ENCODE measurements at regions not wholly inside any gene's neighbourhood (a gene's known extent, or its start where the extent isn't known, plus 50 kb on each side); places are given as distances from the start of the nearest gene placed in this dataset.
"Not testable (repeated sequence)": the region's sequence is repeated elsewhere in the genome, so short reads cannot be mapped to it uniquely, and the experiment has no call there.

DNA sequence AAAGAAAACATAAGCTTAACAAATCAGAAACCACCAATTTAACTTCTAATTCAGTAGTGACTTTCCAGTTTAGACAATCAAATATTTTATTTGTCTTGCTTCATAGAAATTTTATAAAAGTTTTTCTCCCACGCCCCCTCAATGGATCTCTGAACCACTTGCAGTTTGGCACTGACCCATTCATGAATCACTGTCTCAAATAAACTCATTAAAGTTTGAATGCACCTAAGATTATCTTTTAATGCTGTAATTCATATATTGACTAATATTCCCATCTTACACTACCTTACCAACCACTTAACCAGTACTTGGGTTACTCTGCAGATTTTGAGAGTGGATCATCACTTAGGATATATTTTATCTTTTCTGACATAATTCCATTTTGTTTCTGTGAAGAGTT, 880.2 kb downstream of the OTOL1 start:
- no peak for DNase-seq (ENCODE audit: low read depth in 2 of 3, low spot score in 2 of 3)

DNA sequence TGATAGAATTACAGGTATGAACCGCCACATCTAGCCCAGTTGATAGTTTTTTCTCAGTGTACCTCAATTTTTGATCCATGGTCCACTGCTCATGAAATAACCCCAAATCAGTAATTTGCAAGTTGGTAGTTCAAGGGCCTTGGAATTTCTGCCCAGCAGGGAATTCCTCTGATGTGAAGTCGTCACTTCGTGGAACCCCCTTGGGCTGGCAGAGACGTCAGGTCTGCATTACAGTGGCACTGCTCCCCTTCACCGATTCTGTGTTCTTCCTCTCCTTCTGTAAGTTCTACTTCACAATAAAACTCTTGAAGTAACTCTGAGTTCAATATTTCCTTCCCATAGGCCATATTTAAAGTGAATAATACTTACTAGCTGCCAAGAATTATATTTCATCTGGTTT, 881.0 kb downstream of the OTOL1 start:
- DNase-seq (ENCODE audit: low read depth in 2 of 3, low spot score in 2 of 3): no peak

DNA sequence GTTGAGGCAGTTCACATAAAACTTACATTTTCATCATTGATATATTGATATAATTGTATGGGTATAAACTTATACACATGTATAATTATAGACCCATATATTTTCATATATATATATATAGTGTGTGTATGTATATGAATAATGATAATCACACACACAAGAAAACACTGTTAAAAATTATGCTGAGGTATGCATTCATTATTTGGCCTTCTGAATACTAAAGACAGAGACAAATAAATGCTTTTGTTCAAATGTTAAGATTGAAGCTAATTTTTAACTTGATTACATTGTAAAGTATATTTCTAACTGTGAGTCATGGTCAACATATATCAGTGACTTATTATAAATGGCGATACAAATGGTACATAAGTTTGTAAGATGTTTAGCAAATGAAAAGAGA, 888.8 kb downstream of the OTOL1 start:
- no peak for DNase-seq (ENCODE audit: low read depth in 2 of 3, low spot score in 2 of 3)

DNA sequence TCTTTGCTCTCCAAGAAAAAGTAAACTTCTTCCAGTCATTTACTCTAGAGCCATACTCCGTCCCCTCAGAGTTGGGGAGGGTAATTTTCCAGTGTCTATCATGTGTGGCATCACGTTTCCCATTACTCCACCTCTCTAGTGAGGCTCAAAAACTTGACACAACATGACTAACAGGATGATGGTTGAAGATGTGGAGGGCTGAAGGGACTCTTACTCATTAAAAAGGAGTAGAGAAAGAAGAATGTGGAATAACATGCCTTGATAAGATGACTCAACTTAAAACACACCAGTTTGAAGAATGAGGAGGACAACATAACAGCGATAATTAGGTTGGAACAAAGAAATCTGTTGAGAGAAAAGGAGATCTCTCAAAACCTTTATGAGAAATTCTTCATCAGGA, 894.3 kb downstream of the OTOL1 start:
- no peak for DNase-seq (ENCODE audit: low read depth in 2 of 3, low spot score in 2 of 3)

DNA sequence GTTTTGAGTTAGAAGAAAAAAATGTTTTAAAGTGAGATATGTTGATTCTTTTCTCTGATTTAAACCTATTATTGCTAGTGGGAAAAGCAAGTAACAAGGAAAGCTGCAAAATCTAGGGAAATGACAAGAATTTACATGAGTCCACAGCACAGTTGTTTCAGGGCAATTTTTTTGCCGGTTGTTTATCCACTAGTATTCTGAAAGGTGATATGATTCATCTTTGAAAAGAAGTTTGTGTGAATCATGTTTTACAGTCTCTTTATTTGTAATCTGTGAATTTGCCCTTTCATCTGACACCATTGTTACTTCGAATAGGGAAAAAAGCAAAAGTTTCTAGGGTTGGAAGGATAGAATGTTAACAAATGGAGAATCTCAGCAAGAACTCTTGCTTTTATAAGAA, 894.7 kb downstream of the OTOL1 start:
- no peak for DNase-seq (ENCODE audit: low read depth in 2 of 3, low spot score in 2 of 3)

DNA sequence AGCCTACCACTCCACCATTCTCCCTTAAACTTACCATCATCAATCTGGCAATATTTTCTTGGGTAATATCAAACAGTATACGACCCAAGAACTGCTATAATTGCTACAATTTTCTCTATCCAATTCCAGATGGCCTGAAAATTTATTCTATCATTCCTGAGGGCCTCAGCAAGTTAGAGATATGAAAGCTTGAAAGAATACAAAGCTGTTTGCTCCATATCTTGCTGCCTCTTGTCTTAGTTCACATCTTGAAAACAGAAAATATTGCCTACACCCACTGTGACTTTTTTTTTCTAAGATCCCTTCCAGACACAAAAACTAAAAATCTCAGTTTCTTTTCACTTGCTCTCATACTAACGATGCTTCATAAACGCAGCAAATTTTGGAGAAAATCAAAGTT, 898.9 kb downstream of the OTOL1 start:
- DNase-seq (ENCODE audit: low read depth in 2 of 3, low spot score in 2 of 3): no peak

DNA sequence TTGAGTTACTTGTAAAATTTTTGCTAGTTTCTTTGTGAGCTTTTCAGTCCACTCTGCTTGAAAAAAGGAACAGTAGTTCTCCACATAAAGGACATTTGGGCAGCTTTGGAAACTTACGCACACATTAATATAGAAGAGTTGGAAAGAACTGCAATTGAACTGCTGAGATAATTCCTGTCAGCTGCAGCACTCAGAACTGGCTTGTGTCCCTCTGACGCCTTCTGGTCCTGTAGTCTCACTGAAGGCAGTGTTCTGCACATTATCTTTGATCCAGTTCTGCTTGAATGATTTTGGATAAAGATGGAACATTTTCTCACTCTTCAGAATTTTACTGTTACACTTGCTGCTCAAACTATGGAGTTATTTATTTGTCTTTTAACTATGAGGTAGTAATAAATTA, 901.9 kb downstream of the OTOL1 start:
- no peak for DNase-seq (ENCODE audit: low read depth in 2 of 3, low spot score in 2 of 3)

DNA sequence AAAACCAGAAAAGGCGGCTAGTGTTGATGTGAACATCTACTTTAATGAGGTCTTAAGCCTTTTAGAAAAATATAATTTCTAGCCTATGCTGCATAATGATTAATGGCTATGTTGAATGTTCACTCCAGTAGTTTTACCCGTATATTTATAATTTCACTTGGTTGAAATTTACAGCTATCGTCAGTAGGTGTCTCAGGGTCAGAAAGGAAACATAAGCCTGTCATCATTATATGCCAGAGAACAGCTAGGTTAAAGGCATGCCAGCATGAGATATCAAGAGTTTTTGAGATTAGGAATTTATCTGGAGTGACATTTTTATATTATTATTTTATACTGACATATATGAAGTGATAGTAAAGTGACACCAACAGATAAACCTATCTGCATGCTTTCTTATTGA, 904.1 kb downstream of the OTOL1 start:
- DNase-seq (ENCODE audit: low read depth in 2 of 3, low spot score in 2 of 3): no peak

DNA sequence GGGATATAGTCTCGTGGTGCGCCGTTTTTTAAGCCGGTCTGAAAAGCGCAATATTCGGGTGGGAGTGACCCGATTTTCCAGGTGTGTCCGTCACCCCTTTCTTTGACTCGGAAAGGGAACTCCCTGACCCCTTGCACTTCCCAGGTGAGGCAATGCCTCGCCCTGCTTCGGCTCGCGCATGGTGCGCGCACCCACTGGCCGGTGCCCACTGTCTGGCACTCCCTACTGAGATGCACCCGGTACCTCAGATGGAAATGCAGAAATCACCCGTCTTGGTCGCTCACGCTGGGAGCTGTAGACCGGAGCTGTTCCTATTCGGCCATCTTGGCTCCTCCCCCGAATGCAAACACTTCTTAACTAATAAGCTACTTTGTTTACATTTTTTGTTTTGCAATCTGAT, 914.9 kb downstream of the OTOL1 start:
- DNase-seq (ENCODE audit: low read depth in 2 of 3, low spot score in 2 of 3): not testable (repeated sequence)

DNA sequence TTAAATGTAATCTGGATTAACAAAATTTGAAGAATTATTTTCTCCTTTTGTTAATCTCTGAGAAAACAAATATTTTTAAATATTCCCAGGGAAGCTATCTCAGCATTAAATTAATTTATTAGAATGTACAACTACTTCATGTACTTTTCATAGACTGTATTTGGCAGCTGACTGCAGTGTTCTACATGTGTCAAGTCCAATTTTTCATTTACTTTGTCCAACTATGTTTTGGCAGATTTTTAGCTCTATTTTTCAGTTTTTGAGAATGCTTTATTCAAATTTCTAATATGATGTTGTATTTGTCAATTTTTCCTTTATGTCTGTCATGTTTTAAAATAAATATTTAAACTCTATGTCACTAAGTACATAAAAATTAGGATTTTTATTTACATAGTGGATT, 925.1 kb downstream of the OTOL1 start:
- no peak for DNase-seq (ENCODE audit: low read depth in 2 of 3, low spot score in 2 of 3)

DNA sequence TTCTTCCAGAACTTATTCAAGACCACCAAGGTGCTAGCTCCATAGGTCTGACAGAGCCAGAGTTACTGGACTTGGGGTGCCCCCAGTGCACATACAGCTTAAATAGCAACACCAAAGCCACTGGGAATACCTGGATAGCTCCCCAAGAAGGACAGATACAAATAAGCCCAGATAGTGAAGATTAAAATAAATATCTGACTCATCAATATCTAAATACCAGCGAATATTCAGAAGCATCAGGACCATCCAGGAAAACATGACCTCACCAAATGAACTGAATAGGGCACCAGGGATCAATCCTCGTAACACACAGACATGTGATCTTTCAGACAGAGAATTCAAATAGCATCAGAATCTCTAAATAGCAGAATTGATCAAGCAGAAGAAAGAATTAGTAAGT, 931.6 kb downstream of the OTOL1 start:
- no peak for DNase-seq (ENCODE audit: low read depth in 2 of 3, low spot score in 2 of 3)

DNA sequence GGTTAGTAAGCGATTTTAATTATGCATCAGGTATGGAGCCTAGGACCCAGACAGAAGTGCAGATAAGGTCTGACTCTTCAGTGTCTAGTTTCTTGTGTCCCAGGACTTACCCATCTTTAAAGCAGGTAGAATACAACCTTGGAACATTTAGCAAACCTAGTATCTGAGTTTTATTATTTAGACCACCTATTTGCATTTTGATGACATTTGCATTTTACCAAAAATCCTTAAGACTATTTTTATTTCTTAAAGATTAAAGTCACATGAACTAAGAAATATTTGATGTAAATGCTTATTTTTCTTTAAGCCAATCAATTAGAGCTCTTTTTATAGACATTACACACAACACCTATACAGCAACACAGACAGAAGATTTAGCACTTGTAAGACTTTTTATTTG, 939.1 kb downstream of the OTOL1 start:
- DNase-seq (ENCODE audit: low read depth in 2 of 3, low spot score in 2 of 3): no peak

DNA sequence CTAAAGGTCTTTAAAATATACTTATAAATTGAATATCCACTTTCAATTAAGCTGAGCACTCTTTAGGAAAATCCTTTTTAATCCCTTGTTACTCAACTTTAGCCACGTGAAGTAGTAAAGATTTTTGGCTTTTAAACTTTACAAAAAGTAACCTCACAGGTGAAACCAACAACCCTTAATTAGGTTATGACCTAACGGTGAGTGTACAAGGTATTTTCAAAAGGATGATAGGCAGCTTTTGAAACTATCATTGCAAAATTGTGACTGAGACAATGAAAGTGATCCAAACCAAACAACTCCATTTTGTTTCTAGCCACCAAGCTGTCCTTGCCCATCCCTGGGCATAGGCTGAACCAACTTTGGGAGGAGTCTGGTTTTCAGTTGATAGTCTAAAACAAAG, 940.2 kb downstream of the OTOL1 start:
- DNase-seq (ENCODE audit: low read depth in 2 of 3, low spot score in 2 of 3): no peak

DNA sequence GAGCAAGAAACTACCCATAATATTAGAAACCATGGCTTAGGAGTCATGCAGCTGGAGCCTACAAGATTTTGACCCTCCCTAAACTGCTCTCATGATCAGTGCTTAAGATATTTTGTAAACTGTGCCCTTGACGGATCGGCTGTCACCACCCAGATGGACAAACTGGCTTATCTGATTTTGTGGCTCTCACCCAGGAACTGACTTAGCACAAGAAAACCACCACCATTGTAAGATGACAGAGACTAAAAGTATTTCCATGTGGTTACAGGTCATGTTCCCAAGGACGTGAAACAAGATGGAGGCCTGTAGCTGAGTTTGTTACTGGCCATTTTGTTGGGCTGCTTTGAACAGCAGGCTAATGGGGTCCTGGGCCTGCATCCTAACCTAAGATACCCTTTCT, 940.9 kb downstream of the OTOL1 start:
- no peak for DNase-seq (ENCODE audit: low read depth in 2 of 3, low spot score in 2 of 3)

DNA sequence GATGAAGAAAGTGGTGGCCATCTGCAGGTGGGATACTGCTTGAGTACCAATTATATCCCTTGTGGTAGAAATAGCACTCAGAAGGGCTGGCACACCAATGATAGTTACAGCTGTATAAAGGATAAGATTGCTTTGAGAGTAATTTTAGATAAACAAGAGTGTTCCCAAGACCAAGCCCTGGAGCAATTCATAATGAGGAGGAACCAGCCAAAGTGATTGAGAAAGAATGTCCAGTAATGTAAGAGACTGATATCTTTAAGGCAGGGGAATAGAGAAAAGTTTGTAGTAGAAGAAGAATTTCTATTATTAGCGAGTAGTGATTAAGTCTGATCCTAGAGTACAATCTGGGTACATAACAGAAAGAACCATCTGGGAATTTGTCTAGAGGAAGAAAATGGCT, 945.1 kb downstream of the OTOL1 start:
- DNase-seq (ENCODE audit: low read depth in 2 of 3, low spot score in 2 of 3): no peak

DNA sequence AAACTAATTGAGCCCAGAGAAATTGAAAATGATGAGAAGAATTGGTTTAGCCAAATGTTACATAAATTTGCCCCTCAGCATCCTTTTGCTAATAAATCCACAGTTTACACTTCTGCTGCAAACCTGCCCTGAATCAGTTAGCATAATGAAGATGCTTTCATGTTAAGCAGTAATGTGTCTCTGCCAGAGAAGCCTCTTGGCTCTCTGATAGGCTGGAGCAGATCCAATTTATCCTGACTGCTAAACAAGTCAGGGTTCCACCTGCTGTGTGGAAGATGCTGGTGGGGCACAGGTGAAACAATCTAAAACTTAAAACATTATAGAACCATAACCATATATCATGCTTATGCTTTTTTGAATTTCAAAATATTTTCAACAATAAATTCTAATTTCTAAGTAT, 946.8 kb downstream of the OTOL1 start:
- DNase-seq (ENCODE audit: low read depth in 2 of 3, low spot score in 2 of 3): no peak

DNA sequence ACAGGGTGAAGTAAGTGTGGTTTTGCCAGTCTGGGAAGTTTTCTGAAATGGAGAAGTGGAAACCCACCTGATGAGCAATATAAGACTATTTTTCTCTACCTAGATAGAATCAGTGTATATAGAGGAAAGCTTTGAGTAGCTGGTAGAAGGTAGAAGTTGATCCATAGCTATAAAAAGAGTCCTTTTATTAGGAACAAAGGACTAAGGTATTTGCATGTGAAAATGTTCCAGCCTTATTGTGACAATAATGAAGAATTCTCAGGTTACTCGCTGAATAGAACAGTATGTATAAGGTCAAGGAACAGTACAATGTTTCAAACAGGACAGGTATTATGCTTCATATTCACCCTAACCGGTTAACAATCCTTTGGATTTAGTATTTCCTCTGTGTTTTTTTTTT, 972.2 kb downstream of the OTOL1 start:
- no peak for DNase-seq (ENCODE audit: low read depth in 2 of 3, low spot score in 2 of 3)

DNA sequence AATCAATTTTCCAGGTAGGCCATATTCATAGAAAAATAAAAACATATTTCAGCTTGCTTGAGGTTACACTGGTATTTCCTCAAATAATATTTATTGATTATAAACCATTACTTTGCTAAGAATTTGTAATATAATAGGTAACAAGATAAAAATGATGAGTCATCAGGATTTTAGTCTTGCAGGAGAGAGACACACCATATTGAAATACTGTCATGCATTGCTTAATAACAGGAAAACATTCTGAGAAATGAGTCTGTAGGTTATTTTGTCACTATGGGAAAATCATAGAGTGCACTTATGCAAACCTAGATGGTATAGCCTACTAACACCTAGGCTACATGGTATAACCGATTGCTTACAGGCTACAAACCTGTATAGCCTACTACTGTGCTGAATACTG, 990.5 kb downstream of the OTOL1 start:
- no peak for DNase-seq (ENCODE audit: low read depth in 2 of 3, low spot score in 2 of 3)

DNA sequence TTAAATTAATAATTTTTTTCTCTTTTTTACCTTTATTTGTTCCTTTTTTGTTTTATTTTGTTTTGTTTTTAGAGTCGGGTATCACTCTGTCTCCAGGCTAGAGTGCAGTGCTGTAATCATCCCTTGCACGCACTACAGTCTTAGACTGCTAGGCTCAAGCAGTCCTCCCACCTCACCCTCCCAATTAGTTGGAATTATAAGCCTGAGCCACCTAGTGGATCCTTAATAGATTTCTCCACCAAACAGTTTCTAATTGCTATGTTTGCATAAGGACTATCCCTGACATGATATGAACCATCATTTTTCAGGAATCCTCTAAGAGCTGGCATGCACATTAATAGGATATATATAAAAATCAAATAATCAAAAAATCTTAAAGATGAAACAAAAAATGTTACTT, 993.2 kb downstream of the OTOL1 start:
- DNase-seq (ENCODE audit: low read depth in 2 of 3, low spot score in 2 of 3): no peak

DNA sequence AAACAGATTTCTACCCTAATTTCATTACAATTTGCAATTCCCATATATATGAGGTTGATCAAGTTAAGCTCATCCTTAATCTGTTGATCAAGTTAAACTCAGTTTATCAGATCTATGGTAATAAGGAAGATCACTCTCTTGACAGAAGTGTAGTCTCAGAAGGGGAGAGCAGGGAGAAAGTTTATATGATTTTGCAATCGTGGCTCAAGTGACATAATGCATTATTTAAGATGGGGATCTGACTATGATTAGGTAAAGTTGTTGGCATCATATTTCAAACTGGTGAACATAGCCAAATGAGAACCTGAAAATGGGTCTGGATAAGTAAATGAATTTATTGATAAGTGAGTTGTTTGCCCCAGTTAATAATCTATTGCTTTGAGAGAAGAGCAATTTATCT, 995.3 kb downstream of the OTOL1 start:
- no peak for DNase-seq (ENCODE audit: low read depth in 2 of 3, low spot score in 2 of 3)

DNA sequence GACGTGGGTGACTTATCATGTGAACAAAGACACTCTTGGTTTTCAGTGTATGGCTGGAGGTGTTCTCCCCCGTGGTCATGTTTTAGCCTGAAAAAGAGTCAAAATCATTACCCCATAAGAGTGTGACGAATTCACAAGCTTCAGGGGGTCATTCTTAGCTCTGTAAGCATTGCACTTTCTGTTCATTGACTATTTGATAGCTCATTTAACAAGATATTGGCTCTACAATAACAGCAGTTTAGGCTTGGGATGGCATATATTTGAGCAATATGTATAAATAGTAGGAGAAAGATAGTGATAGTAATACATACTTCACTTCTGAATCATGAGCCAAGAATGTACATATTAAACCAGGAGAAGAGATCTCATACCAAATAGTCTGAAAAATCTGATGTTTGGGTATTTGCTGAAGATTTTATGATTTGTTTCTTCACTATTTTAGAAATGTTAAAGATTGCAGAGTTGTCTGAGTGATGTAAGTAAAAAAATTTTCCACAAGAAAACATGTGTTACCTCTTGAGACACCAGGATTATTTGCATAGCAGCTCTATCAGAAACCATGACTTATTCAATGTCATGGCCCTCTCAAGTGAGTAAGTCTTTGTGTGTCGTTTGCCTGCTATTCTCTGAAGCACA, 996.0 kb downstream of the OTOL1 start:
- DNase-seq (ENCODE audit: low read depth in 2 of 3, low spot score in 2 of 3): no peak

DNA sequence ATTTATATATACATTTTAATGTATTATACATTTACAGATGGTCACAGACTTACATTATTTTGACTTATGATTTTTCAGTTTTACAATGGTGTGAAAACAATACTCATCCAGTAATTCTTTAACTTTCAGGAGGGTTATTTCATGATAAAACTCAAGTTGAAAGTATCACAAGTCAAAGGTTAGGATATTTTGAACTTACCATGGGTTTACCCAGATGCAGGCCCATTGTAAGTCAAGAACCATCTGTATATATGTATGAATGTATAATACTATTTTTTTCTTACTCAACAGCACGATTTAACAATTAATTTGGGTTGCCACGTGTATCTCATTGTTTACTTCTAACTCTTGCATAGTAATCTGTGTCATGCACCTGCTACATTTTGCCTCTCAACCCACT, 1002.0 kb downstream of the OTOL1 start:
- no peak for DNase-seq (ENCODE audit: low read depth in 2 of 3, low spot score in 2 of 3)

DNA sequence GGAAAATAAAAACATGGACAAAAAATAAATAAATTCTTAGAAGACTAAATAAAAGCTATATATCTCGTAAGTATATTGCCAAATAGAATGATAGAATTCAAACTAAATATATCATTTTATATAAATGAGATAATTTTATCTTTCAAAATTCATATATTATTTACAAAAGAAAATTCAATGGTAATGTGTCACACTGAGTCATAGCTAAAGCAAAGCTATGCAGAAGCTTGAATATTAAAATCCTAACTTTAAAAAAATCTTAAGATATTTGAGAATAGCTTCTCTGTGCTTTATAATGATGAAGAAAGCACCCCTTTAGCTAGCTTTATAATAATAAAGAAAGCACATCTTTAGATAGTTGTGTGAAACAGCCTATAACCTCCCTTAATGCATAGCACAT, 1010.8 kb downstream of the OTOL1 start:
- DNase-seq (ENCODE audit: low read depth in 2 of 3, low spot score in 2 of 3): no peak

DNA sequence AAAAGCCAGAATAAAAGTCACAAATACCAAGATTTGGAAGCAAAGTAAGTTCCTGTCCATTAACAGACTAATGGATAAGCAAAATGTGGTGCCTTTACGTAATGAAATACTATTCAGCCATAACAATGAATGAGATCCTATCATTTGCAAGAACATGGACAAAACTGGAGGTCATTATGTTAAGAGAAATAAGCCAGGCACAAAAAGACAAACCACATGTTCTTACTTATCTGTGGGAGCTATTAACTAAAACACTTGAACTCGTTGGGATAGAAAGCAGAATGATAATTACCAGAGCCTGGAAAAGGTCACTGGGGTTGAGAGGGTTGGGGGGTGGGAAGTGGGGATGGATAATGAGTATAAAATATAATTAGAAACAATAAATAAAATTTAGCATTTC, 1015.9 kb downstream of the OTOL1 start:
- no peak for DNase-seq (ENCODE audit: low read depth in 2 of 3, low spot score in 2 of 3)
